Spinal cord (tissue), 9 donors: ENCODE measurements at regions not wholly inside any gene's neighbourhood (a gene's known extent, or its start where the extent isn't known, plus 50 kb on each side); places are given as distances from the start of the nearest gene placed in this dataset.
A peak's percentile ranks its signal among the peaks of the same experiment; 100 is the strongest.

Experiments used
- DNase-seq, 6 donors: peaks; one replicate each; pipeline versions ENCODE4 v3.0.0 to v3.0.0-alpha.2; 2013 to 2015; ENCODE audit warnings: low spot score in 6 of 6, low read depth in 4 of 6
- H3K27ac ChIP-seq: one replicate; pipeline ENCODE4 v1.5.1; 2013; ENCODE audit warnings: low read depth, low read length, control low read depth
- H3K27me3 ChIP-seq: one replicate; pipeline ENCODE4 v1.6.1; 2013; ENCODE audit warnings: low read length; ENCODE audit not compliant: control insufficient read depth, insufficient read depth
- H3K36me3 ChIP-seq: one replicate; pipeline ENCODE4 v1.6.1; 2013; ENCODE audit warnings: low read length; ENCODE audit not compliant: control insufficient read depth, insufficient read depth
- H3K4me1 ChIP-seq: one replicate; pipeline ENCODE4 v1.6.1; 2013; ENCODE audit warnings: low read length; ENCODE audit not compliant: control insufficient read depth, insufficient read depth
- H3K4me3 ChIP-seq: one replicate; pipeline ENCODE4 v1.5.1; 2013; ENCODE audit warnings: low read depth, low read length, control low read depth
- H3K9me3 ChIP-seq: one replicate; pipeline ENCODE4 v1.6.1; 2013; ENCODE audit warnings: low read length; ENCODE audit not compliant: control insufficient read depth, insufficient read depth
- WGBS: methylation state at CpG from one replicate; pipeline ENCODE4 v1.1.5; 2013; ENCODE audit warnings: missing lambda C conversion rate; ENCODE audit not compliant: insufficient coverage; 5-methylcytosine and 5-hydroxymethylcytosine counted together
- donor health status: healthy.

DNA sequence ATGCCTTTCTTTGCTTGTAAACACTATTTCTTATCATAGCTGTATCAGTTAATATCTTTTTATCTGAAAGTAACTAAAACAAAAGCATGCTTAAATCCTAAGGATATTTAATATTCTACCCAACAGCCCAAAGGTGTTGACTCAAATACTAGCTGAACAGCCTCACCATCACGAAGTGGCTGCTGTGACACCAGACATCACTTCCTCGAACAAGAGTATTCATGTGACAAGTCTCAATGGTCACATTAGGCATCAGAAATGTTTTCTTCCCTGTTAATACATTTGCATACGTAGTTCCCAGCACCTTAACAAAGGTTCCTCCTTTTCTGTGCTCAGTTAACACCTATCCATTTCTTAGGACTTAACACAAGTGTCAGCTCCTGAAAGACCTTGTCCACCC, 193.8 kb upstream of the DYNLRB2 start:
- Histone ChIP-seq H3K4me3 (no peak overlapping the region), H3K9me3 (no peaks in the 10 kb centered on the region), H3K27ac (no peak overlapping the region), H3K36me3 (no peaks in the 10 kb centered on the region), H3K4me1 (peaks cover 5% of the 10 kb centered on the region), H3K27me3 (no peaks in the 10 kb centered on the region)
- 97% methylated on average over 3 of the region's 3 CpGs for WGBS
- DNase-seq: no peak

DNA sequence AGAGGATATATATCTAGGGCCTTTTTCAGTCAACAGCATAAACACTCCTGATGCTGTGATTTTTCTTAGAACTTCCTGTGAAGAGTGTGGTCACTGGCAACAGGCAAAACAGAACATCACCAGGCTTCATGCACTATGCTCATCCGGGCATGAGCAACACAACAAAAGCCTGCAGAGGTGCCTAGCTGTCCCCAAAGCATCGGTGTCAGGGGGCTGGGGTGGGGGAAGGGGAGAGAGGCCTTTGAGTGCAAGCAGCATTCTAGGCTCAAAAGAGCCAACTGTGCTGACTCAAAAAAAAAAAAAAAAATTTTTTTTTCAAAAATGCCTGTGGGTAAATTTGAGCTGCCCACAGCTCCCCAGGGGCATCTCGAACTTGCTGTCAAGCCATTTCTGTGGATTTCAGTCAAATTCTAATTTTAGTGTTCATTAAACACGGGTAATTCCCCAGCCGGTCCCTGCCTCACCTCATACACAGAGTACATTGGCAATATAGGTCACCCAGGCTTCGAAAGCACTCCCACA, 194.6 kb upstream of the DYNLRB2 start:
- no peaks in the 10 kb centered on the region for H3K9me3 ChIP-seq
- H3K4me3 ChIP-seq: no peak overlapping the region
- no peaks in the 10 kb centered on the region for H3K36me3 ChIP-seq
- peaks cover 5% of the 10 kb centered on the region for H3K4me1 ChIP-seq
- 58% methylated on average over 3 of the region's 6 CpGs for WGBS
- H3K27me3 ChIP-seq: no peaks in the 10 kb centered on the region
- DNase-seq: peak in 2 of 6 donors; percentile 47 to 60
- no peak overlapping the region for H3K27ac ChIP-seq

DNA sequence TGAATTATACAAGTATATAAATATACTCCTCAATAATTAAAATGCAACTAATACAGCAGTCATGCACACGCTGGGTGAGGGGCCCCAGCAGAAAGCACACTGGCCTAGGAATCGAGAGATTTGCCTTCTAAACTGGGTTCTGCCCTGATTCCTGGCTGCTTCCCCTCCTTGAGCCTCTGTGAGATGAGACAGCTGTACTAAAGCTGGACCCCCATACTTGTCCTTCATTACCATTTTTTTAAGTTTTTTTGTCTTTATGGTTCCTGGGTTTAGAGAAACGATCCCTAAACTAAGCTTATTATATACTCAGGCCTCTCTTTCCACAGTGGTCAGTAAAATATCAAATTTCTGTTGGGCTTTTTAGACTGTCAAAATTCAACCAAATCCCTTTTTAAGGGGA, 195.1 kb upstream of the DYNLRB2 start:
- Histone ChIP-seq H3K36me3 (no peaks in the 10 kb centered on the region), H3K27ac (no peak overlapping the region), H3K4me1 (peaks cover 5% of the 10 kb centered on the region), H3K27me3 (no peaks in the 10 kb centered on the region), H3K9me3 (no peaks in the 10 kb centered on the region), H3K4me3 (no peak overlapping the region)
- no peak for DNase-seq
- WGBS: 49% methylated on average over 2 of the region's 3 CpGs

DNA sequence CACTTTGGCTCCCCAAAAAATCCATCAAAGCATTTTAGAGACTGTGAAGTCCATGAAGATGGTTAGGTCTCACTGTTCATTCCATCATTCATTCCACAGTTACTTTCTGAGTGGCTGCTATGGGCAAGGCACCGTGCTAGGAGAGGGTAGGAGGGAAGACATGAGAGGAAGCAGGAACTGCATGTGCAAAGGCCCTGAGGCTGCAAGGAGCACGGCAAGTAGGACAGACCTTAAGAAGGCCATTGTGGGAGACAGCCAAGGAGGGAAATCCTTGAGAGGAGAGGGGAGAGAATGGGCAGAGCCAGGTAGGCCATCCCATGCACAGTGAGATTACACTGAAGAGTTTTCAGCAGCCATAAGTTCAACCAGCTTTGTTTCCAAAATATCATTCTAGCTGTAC, 196.2 kb upstream of the DYNLRB2 start:
- H3K9me3 ChIP-seq: no peaks in the 10 kb centered on the region
- no peak overlapping the region for H3K4me3 ChIP-seq
- peaks cover 5% of the 10 kb centered on the region for H3K4me1 ChIP-seq
- 100% methylated on average over 2 of the region's 2 CpGs for WGBS
- no peak overlapping the region for H3K27ac ChIP-seq
- no peaks in the 10 kb centered on the region for H3K36me3 ChIP-seq
- no peak for DNase-seq
- H3K27me3 ChIP-seq: no peaks in the 10 kb centered on the region

DNA sequence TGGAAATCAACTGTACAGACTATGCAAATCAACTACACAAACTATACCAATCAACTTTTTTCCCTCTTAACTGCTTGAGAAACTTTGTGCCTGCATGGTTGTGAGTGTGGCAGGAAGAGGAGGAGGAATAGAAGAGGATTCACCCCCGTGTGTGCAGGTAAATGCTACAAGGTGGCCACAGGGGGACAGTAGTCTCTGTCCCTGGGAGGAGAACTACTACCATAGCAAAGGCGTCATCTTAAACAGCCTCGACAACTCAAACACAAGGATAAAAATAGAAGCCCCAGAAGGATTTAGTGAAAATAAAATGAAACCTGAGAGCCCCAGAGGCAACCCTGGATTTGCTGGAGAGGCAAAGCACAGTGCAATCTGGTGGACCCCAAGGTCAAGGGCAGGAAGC, 199.5 kb upstream of the DYNLRB2 start:
- Histone ChIP-seq H3K4me1 (no peaks in the 10 kb centered on the region), H3K27me3 (no peaks in the 10 kb centered on the region), H3K4me3 (no peak overlapping the region), H3K36me3 (no peaks in the 10 kb centered on the region), H3K9me3 (no peaks in the 10 kb centered on the region), H3K27ac (no peak overlapping the region)
- DNase-seq: no peak
- no CpG with 5 or more reads among the region's 3 CpGs for WGBS

DNA sequence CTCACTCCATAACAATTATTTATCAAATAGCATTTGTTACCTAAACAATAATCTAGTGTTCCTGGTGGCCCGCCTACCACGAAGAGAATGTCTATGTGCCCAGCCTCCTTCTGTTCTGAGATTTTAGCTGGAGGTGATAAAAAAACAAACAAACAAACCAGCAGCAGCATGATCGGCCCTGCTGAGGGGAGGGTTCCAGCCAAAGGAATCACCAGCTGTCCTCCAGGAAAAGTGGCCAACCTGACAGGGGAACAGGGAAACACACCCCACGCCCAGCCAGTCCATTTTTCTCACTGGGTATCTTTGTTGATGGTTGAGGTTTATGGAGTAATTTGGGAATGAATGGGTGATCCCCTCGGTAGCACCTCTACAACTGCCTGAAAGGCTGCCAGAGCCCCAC, 203.0 kb upstream of the DYNLRB2 start:
- peaks cover 3% of the 10 kb centered on the region for H3K4me1 ChIP-seq
- no peaks in the 10 kb centered on the region for H3K36me3 ChIP-seq
- H3K27ac ChIP-seq: no peak overlapping the region
- H3K9me3 ChIP-seq: no peaks in the 10 kb centered on the region
- WGBS: no CpG with 5 or more reads among the region's 5 CpGs
- no peak overlapping the region for H3K4me3 ChIP-seq
- DNase-seq: no peak
- H3K27me3 ChIP-seq: no peaks in the 10 kb centered on the region

DNA sequence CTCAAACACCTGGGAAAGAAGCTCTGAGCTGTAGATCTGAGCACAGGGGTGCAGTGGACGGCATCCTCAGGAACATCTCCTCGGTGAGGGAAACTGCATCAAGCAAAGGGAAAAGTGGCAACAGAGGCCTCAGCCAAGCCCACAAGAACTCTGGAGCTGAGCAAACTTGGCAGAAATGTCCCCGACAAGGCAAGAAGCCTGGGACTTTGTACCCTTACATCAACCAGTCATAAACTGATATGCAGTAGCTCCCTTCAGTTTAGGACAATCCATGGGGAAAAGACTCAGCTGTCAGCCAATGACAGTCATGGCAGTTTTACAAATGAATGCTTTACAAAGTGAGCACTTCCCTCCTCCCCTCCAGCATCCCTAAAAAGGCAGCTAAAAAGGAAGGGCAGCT, 210.0 kb upstream of the DYNLRB2 start:
- Histone ChIP-seq H3K36me3 (no peaks in the 10 kb centered on the region), H3K4me1 (peaks cover 3% of the 10 kb centered on the region), H3K27ac (no peak overlapping the region), H3K9me3 (no peaks in the 10 kb centered on the region), H3K4me3 (no peak overlapping the region), H3K27me3 (no peaks in the 10 kb centered on the region)
- 88% methylated on average over 3 of the region's 3 CpGs for WGBS
- no peak for DNase-seq

DNA sequence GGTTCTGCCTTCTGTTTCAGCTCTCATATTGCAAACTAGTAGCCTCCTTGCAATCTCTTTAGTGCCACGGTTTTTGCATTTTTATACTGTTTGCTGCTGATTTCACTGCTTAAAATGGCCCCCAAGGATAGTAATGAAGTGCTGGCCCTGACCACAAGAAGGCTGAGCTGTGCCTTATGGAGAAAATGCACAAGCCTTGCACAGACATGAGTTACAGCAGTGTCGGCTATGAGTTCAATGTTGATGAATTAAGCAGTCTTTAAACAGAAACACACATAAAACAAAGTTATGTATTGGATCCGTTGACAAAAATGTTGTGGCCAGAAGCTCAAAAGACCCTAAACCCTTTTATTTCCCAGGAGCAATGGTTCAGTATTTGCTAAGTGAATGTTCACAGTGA, 210.6 kb upstream of the DYNLRB2 start:
- 100% methylated on average over 1 of the region's 3 CpGs for WGBS
- Histone ChIP-seq H3K9me3 (no peaks in the 10 kb centered on the region), H3K4me1 (peaks cover 3% of the 10 kb centered on the region), H3K27ac (no peak overlapping the region), H3K4me3 (no peak overlapping the region), H3K36me3 (no peaks in the 10 kb centered on the region), H3K27me3 (no peaks in the 10 kb centered on the region)
- no peak for DNase-seq

DNA sequence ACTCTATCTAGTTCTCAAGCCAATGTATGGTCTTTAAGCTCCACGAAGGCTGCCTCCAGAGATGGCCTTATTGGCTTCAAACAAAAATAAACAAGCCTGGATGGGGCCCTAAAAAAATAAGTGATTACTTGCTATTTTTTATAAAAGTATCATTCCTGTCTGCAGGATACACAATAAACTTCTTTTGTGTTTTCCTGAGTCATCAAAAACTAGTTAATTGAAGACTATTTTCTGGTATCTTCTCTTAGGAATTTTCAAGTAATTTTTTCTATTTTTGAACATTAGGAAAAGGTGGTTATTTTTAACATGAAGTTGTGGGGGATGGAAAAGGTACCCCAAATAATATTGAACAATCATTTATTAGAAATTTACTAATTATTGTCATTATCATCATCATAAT, 213.1 kb upstream of the DYNLRB2 start:
- WGBS: no CpG with 5 or more reads among the region's 1 CpG

DNA sequence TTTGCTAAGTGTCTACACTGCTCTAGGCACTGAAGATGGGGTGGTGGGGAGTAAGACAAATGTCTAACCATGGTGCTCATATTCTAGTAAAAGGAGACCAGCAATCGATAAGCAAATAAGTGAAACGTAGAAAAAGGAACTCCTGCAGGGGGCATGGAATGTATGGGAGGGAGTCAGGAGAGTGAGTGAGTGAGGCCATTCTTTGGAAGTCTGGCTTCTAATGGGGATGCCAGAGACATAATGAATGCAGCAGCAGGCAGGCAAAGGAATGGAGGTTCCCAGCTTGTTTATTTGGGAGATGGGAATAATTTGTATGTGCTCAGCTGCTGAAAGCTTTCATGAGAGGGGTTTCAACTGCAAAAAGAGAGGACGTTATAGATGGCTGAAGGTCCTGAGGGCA, 216.4 kb upstream of the DYNLRB2 start:
- Histone ChIP-seq H3K27ac (no peak overlapping the region), H3K4me3 (no peak overlapping the region), H3K27me3 (no peaks in the 10 kb centered on the region), H3K36me3 (no peaks in the 10 kb centered on the region), H3K4me1 (peaks cover 12% of the 10 kb centered on the region), H3K9me3 (no peaks in the 10 kb centered on the region)
- 29% methylated on average over 2 of the region's 3 CpGs for WGBS
- DNase-seq: no peak

More for the DNA sequence above, 213.1 kb upstream of the DYNLRB2 start:
- Histone ChIP-seq H3K4me3 (no peak overlapping the region), H3K27ac (no peak overlapping the region), H3K4me1 (peaks cover 12% of the 10 kb centered on the region), H3K27me3 (no peaks in the 10 kb centered on the region), H3K36me3 (no peaks in the 10 kb centered on the region), H3K9me3 (no peaks in the 10 kb centered on the region)
- DNase-seq: no peak
